Suprapubic skin (tissue), 4 donors: ENCODE measurements at regions not wholly inside any gene's neighbourhood (a gene's known extent, or its start where the extent isn't known, plus 50 kb on each side); places are given as distances from the start of the nearest gene placed in this dataset.

Experiments used
- DNase-seq, 2 donors: peaks; one replicate each; pipeline ENCODE4 v3.0.0-alpha.2; 2019; ENCODE audit warnings: low spot score in 2 of 2
- H3K27ac ChIP-seq: fragments of 200-600 bp; sonication (generic); one replicate; pipeline ENCODE4 v1.5.1; 2019
- H3K27me3 ChIP-seq: fragments of 200-600 bp; sonication (generic); one replicate; pipeline ENCODE4 v1.5.1; 2019
- H3K36me3 ChIP-seq: fragments of 200-600 bp; sonication (generic); one replicate; pipeline ENCODE4 v1.5.1; 2019
- H3K4me1 ChIP-seq: fragments of 200-600 bp; sonication (generic); one replicate; pipeline ENCODE4 v1.5.1; 2019
- H3K4me3 ChIP-seq: fragments of 200-600 bp; sonication (generic); one replicate; pipeline ENCODE4 v1.5.1; 2019; ENCODE audit warnings: mild to moderate bottlenecking
- H3K9me3 ChIP-seq: fragments of 200-600 bp; sonication (generic); one replicate; pipeline ENCODE4 v1.5.1; 2019
- EP300 ChIP-seq: sonication (generic); formaldehyde crosslinking; IDR thresholded peaks from one replicate; pipeline ENCODE4 v1.6.1; 2017; ENCODE audit warnings: antibody characterized with exemption
- POLR2A ChIP-seq, 2 donors: fragments of 450-650 bp; IDR thresholded peaks; one replicate each; pipeline ENCODE4 v1.6.1; 2017; ENCODE audit warnings: antibody characterized with exemption in 2 of 2, mild to moderate bottlenecking in 2 of 2, moderate library complexity in 2 of 2
- POLR2AphosphoS5 ChIP-seq, 3 donors: sonication (generic); formaldehyde crosslinking; IDR thresholded peaks; one replicate each; pipeline ENCODE4 v1.6.1; 2017; ENCODE audit warnings: antibody characterized with exemption in 3 of 3
- WGBS: methylation state at CpG from one replicate; pipeline ENCODE4 v1.1.5; 2018; 5-methylcytosine and 5-hydroxymethylcytosine counted together
- TF ChIP-seq, protein P1 (sequence below), 2 donors: fragments of 200-600 bp in 1 of 2; fragments of 450-650 bp in 1 of 2; sonication (generic) in 1 of 2; IDR thresholded peaks; one replicate each; pipeline ENCODE4 v1.5.1; 2016 to 2019; ENCODE audit warnings: antibody characterized with exemption in 2 of 2, mild to moderate bottlenecking in 1 of 2, moderate library complexity in 1 of 2

DNA sequence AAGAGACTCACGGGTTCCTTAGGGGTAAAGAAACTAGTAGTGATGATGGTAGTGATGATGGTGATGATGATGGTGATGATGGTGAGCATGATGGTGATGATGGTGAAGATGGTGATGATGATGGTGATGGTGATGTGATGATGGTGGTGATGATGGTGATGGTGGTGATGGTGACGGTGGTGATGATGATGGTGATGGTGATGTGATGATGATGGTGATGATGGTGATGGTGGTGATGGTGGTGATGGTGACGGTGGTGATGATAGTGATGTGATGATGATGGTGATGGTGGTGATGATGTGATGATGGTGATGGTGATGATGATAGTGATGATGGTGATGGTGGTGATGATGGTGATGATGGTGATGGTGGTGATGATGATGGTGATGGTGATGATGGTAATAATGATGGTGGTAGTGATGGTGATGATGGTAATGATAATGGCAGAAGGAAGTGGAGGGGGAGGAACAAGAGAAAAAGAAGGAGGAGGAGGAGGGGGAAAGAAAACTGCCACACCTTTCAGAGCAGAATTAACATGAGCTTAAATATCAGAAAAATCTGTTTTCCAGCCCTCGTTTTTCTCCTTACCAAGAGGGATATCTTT is 85.5 kb downstream of the FZD10 start:
- TF ChIP-seq, protein P1, sequence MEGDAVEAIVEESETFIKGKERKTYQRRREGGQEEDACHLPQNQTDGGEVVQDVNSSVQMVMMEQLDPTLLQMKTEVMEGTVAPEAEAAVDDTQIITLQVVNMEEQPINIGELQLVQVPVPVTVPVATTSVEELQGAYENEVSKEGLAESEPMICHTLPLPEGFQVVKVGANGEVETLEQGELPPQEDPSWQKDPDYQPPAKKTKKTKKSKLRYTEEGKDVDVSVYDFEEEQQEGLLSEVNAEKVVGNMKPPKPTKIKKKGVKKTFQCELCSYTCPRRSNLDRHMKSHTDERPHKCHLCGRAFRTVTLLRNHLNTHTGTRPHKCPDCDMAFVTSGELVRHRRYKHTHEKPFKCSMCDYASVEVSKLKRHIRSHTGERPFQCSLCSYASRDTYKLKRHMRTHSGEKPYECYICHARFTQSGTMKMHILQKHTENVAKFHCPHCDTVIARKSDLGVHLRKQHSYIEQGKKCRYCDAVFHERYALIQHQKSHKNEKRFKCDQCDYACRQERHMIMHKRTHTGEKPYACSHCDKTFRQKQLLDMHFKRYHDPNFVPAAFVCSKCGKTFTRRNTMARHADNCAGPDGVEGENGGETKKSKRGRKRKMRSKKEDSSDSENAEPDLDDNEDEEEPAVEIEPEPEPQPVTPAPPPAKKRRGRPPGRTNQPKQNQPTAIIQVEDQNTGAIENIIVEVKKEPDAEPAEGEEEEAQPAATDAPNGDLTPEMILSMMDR (IDR thresholded peaks at IDR 0.05), result no peak
- TF ChIP-seq EP300 (no peak), POLR2AphosphoS5 (IDR thresholded peaks at IDR 0.05) (no peak), POLR2A (IDR thresholded peaks at IDR 0.05) (no peak)
- Histone ChIP-seq H3K9me3 (no peaks in the 10 kb centered on the region), H3K27me3 (no peaks in the 10 kb centered on the region), H3K4me3 (no peak overlapping the region), H3K4me1 (no peaks in the 10 kb centered on the region), H3K27ac (no peak overlapping the region), H3K36me3 (no peaks in the 10 kb centered on the region)
- WGBS, result 87% methylated on average over 4 of the region's 4 CpGs
- no peak for DNase-seq

DNA sequence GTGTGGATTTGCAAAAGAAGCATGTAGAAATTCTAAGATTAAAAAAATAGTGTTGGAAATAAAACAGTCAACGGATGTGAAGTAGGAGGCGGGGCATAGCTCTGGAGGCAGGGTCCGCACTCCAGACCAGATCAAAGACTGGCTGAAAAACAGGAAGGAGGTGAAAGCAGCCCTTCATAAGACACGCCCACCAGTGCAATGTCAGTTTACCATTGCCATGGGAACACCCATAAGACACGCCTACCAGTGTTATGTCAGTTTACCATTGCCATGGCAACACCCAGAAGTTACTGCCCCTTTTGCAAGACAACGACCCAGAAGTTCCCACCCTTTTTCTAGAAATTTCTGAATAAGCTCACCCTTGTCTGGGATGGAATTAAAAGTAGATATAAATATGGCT is 87.1 kb downstream of the FZD10 start:
- WGBS, result 75% methylated on average over 6 of the region's 6 CpGs
- TF ChIP-seq, protein P1 (IDR thresholded peaks at IDR 0.05), result no peak
- TF ChIP-seq POLR2A (IDR thresholded peaks at IDR 0.05), result no peak
- TF ChIP-seq EP300, result no peak
- no peak for TF ChIP-seq POLR2AphosphoS5 (IDR thresholded peaks at IDR 0.05)
- no peak overlapping the region for H3K27ac ChIP-seq
- H3K4me3 ChIP-seq, result no peak overlapping the region
- no peaks in the 10 kb centered on the region for H3K27me3 ChIP-seq
- H3K9me3 ChIP-seq, result no peaks in the 10 kb centered on the region
- H3K36me3 ChIP-seq, result no peaks in the 10 kb centered on the region
- peaks cover 8% of the 10 kb centered on the region for H3K4me1 ChIP-seq
- no peak for DNase-seq

DNA sequence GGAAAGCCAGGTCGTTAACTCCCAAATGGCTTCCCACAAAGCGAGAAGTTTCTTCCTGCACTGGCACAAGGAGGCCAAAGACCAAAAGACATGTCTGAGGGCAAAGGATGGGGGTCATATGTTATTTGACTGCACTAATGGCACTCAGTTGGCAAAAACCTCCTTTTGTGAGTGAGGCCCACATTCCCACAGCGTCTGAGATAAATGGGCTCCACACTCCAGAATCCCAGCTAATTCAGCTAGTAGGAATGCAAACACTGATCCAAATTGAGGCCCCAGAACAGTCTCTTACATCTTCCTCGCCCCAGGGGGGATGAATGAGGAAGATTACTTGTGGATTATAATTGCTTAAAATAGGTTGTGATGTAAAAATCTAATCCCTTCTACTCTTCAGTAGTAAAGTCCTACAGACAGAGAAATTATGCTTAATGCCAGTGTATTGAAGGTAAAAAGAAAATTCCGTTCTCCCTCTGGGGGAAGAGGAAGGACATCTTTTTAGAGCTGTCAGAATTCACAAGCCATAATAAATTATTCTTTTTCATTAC is 86.4 kb upstream of the PIWIL1 start:
- Histone ChIP-seq H3K27me3 (no peaks in the 10 kb centered on the region), H3K27ac (no peak overlapping the region), H3K4me1 (peaks cover 8% of the 10 kb centered on the region), H3K36me3 (no peaks in the 10 kb centered on the region), H3K9me3 (no peaks in the 10 kb centered on the region), H3K4me3 (no peak overlapping the region)
- WGBS, result 60% methylated on average over 5 of the region's 5 CpGs
- DNase-seq, result no peak
- no peak for TF ChIP-seq POLR2AphosphoS5 (IDR thresholded peaks at IDR 0.05)
- TF ChIP-seq POLR2A (IDR thresholded peaks at IDR 0.05), result no peak
- TF ChIP-seq, protein P1 (IDR thresholded peaks at IDR 0.05), result no peak
- TF ChIP-seq EP300, result no peak

DNA sequence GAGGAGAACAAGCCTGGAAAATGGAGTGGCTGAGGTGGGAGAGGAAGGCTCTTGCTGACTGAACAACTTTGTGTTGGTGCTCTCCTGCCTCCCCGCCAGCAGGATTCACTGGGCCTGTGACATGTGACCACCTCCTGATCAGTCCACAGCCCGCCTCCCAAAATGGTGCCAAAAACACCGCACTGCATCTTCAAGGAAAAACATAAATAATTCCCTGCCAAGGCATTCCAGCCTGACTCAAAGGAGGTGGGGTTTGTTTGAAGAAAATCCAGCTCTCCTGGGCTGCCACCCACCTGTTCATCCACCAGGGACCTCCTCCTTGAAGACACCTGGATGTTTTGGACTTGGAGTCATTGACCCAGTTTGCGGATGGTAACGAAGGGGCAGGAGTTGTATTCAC is 83.8 kb upstream of the PIWIL1 start:
- no peaks in the 10 kb centered on the region for H3K9me3 ChIP-seq
- peak overlapping the region; percentile 55 for H3K27ac ChIP-seq
- TF ChIP-seq POLR2A (IDR thresholded peaks at IDR 0.05) (no peak), EP300 (no peak), POLR2AphosphoS5 (IDR thresholded peaks at IDR 0.05) (no peak)
- TF ChIP-seq, protein P1 (IDR thresholded peaks at IDR 0.05), result no peak
- peaks cover 8% of the 10 kb centered on the region for H3K4me1 ChIP-seq
- no peak for DNase-seq
- WGBS, result 63% methylated on average over 5 of the region's 5 CpGs
- no peaks in the 10 kb centered on the region for H3K36me3 ChIP-seq
- no peak overlapping the region for H3K4me3 ChIP-seq
- H3K27me3 ChIP-seq, result no peaks in the 10 kb centered on the region

DNA sequence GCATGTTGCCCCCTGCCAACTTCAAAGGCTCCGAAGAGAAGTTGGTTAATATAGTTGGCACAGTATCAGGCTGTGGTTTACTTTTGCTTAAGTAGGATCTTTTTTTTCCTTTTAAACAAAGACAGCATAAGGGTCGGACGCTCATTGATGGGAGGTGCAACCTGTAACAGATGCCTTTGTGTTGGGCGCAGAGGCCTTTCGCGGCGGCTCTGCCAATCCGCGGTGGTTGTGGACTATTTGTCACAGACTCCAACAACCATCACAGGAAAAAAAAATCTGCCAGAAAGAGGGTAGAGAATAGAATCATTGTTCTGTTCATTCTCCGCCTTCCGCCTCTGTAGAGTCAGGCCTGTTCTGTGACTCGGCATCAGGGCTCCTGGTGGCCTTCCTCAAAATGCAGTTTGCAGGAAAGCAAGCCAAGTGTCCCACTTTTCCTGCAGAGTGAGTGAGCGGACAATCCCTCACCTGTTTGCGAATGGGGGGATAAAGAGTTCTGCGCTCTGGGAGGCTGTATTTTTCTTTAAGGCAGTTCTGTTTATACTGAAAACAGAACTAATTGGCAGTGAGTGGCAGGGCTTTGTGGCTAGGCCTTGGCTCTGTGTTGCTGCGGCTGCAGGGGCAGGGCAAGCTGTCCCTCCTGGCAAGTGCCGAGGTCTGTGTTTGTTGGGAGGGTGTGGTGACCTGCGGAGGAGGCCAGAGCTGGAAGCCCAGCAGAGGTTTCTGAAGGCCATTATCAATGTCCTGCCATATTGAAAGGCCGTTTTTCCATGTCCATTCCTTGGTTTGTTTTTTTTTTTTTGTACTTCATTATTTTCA is 83.0 kb upstream of the PIWIL1 start:
- TF ChIP-seq POLR2AphosphoS5 (IDR thresholded peaks at IDR 0.05), result peak in 1 of 3 donors; percentile 6
- no peak for TF ChIP-seq POLR2A (IDR thresholded peaks at IDR 0.05)
- WGBS, result 62% methylated on average over 19 of the region's 19 CpGs
- Histone ChIP-seq H3K4me1 (peaks cover 8% of the 10 kb centered on the region), H3K9me3 (no peaks in the 10 kb centered on the region), H3K4me3 (no peak overlapping the region), H3K36me3 (no peaks in the 10 kb centered on the region), H3K27ac (peak overlapping the region; percentile 55), H3K27me3 (no peaks in the 10 kb centered on the region)
- DNase-seq, result no peak
